Heart left ventricle (tissue), 13 donors: ENCODE measurements at regions not wholly inside any gene's neighbourhood (a gene's known extent, or its start where the extent isn't known, plus 50 kb on each side); places are given as distances from the start of the nearest gene placed in this dataset.

ENCODE experiments used
- POLR2A ChIP-seq, 2 donors: fragments of 450-650 bp; IDR thresholded peaks; one replicate each; pipeline ENCODE4 v1.6.1; 2017; ENCODE audit warnings: antibody characterized with exemption in 2 of 2, mild to moderate bottlenecking in 2 of 2, moderate library complexity in 2 of 2
- TF ChIP-seq, protein P1 (sequence below), 12 donors: fragments of 200-600 bp; sonication (generic) in 4 of 12; IDR thresholded peaks; one replicate each; pipeline versions ENCODE4 v1.5.0 to v1.8.0; 2018 to 2022; ENCODE audit warnings: antibody characterized with exemption in 12 of 12, mild to moderate bottlenecking in 5 of 12
- donor health status: ischemic (EF 13 %, LVEDD 7.1; RV severe dilation, severe dysfunction).
- donor health status: DM: no; HTN: yes; CAD: no.
- donor health status: DM: no; HTN: no; CAD: no.
- donor health status: ischemic (EF 25% LVEDD 6.9; RV normal size, moderate dysfunction).
- donor health status: ischemic (EF 25% LVEDD 5.7; RV mildly dilated, moderate dysfunction).
- donor health status: ischemic (EF 35%, LVEDD 5.7; RV mildly dilated, moderate dysfunction).
- donor health status: nonischemic (EF 11% LVEDD 7.7; RV severe dilation, severe dysfunction).
- donor health status: DM: yes; HTN: yes; CAD: no.
- donor health status: PGD.
- donor health status: ischemic (EF 29% LVEDD 5.4; RV normal size, mild dysfunction).
- donor health status: nonischemic (EF 23%, LVEDD 6.1; RV moderate dilation, normal function).

DNA sequence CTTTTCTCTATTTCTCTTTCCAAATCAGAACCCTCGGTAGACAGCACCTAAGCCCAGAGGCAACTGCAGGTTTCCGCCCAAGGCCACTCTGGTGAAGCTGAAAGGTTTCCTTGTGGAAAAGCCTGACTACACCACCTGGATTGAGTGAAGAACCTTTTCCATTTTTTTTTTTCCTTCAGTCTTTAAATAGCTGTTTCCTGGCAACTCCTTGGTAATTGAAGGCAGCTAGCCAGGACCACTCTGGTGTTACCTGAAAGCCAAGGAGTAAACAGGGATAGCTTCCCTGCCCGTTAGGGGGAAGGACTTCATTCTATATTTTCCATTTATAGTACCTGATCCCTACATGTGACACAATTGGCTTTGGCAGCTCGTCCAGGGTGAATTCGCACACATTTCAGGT is 1238.4 kb downstream of the GRIK2 start:
- TF ChIP-seq, protein P1, sequence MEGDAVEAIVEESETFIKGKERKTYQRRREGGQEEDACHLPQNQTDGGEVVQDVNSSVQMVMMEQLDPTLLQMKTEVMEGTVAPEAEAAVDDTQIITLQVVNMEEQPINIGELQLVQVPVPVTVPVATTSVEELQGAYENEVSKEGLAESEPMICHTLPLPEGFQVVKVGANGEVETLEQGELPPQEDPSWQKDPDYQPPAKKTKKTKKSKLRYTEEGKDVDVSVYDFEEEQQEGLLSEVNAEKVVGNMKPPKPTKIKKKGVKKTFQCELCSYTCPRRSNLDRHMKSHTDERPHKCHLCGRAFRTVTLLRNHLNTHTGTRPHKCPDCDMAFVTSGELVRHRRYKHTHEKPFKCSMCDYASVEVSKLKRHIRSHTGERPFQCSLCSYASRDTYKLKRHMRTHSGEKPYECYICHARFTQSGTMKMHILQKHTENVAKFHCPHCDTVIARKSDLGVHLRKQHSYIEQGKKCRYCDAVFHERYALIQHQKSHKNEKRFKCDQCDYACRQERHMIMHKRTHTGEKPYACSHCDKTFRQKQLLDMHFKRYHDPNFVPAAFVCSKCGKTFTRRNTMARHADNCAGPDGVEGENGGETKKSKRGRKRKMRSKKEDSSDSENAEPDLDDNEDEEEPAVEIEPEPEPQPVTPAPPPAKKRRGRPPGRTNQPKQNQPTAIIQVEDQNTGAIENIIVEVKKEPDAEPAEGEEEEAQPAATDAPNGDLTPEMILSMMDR (IDR thresholded peaks at IDR 0.05): no peak
- no peak for TF ChIP-seq POLR2A (IDR thresholded peaks at IDR 0.05)
